H9 (cell line): ENCODE measurements at regions not wholly inside any gene's neighbourhood (a gene's known extent, or its start where the extent isn't known, plus 50 kb on each side); places are given as distances from the start of the nearest gene placed in this dataset.

Source experiments
- DNase-seq: peaks from one replicate; pipeline ENCODE4 v3.0.0-alpha.2; 2017
- H2AFZ ChIP-seq: one replicate; pipeline ENCODE4 v1.6.1; 2013; ENCODE audit warnings: mild to moderate bottlenecking, low read length, control low read depth, moderate library complexity
- H2AK5ac ChIP-seq: 2 replicates; pipeline ENCODE4 v1.6.1; 2013; ENCODE audit warnings: low read length, control low read depth, mixed read lengths; ENCODE audit not compliant: insufficient read length
- H2BK120ac ChIP-seq: one replicate; pipeline ENCODE4 v1.6.1; 2013; ENCODE audit warnings: low read depth, mild to moderate bottlenecking, low read length, control low read depth, inconsistent platforms; ENCODE audit not compliant: poor library complexity, severe bottlenecking
- H2BK12ac ChIP-seq: 2 replicates; pipeline ENCODE4 v1.6.1; 2013; ENCODE audit warnings: low read length, control low read depth, mixed read lengths, low read depth; ENCODE audit not compliant: insufficient read length
- H2BK15ac ChIP-seq: 2 replicates; pipeline ENCODE4 v1.6.1; 2013; ENCODE audit warnings: low read depth, low read length, control low read depth
- H2BK20ac ChIP-seq: one replicate; pipeline ENCODE4 v1.6.1; 2013; ENCODE audit warnings: low read depth, mild to moderate bottlenecking, low read length, control low read depth, inconsistent platforms; ENCODE audit not compliant: poor library complexity, severe bottlenecking
- H2BK5ac ChIP-seq: 2 replicates; pipeline ENCODE4 v1.6.1; 2013; ENCODE audit warnings: low read length, control low read depth, mixed read lengths; ENCODE audit not compliant: insufficient read length
- H3K14ac ChIP-seq: 2 replicates; pipeline ENCODE4 v1.6.1; 2013; ENCODE audit warnings: low read length, control low read depth; ENCODE audit not compliant: insufficient read depth
- H3K18ac ChIP-seq: 2 replicates; pipeline ENCODE4 v1.6.1; 2013; ENCODE audit warnings: low read depth, mild to moderate bottlenecking, mixed read lengths, low read length, control low read depth; ENCODE audit not compliant: insufficient read length
- H3K23ac ChIP-seq: 2 replicates; pipeline ENCODE4 v1.6.1; 2013; ENCODE audit warnings: low read length, control low read depth, mixed read lengths, low read depth; ENCODE audit not compliant: insufficient read length
- H3K23me2 ChIP-seq: 2 replicates; pipeline ENCODE4 v1.6.1; 2013; ENCODE audit warnings: low read depth, mild to moderate bottlenecking, mixed read lengths, low read length, control low read depth; ENCODE audit not compliant: insufficient read length, poor library complexity, severe bottlenecking
- H3K27ac ChIP-seq: 2 replicates; pipeline ENCODE4 v1.5.1; 2013; ENCODE audit warnings: low read length, control low read depth, mixed read lengths, low read depth; ENCODE audit not compliant: insufficient read length
- H3K27me3 ChIP-seq: 2 replicates; pipeline ENCODE4 v1.6.1; 2013; ENCODE audit warnings: low read length, control low read depth, inconsistent platforms; ENCODE audit not compliant: insufficient read depth
- H3K4ac ChIP-seq: 2 replicates; pipeline ENCODE4 v1.6.1; 2013; ENCODE audit warnings: low read depth, mild to moderate bottlenecking, control low read depth, inconsistent platforms, low read length, moderate library complexity
- H3K4me1 ChIP-seq: 2 replicates; pipeline ENCODE4 v1.6.1; 2013; ENCODE audit warnings: low read length, control low read depth, inconsistent platforms; ENCODE audit not compliant: insufficient read depth
- H3K4me2 ChIP-seq: 2 replicates; pipeline ENCODE4 v1.6.1; 2013; ENCODE audit warnings: low read length, control low read depth, mixed read lengths; ENCODE audit not compliant: insufficient read length, insufficient read depth
- H3K56ac ChIP-seq: 2 replicates; pipeline ENCODE4 v1.6.1; 2013; ENCODE audit warnings: low read depth, mild to moderate bottlenecking, mixed read lengths, low read length, control low read depth; ENCODE audit not compliant: insufficient read length
- H3K79me1 ChIP-seq: 2 replicates; pipeline ENCODE4 v1.6.1; 2013; ENCODE audit warnings: low read depth, mild to moderate bottlenecking, moderate library complexity, low read length, control low read depth, inconsistent platforms; ENCODE audit not compliant: insufficient read depth, poor library complexity, severe bottlenecking
- H3K79me2 ChIP-seq: 2 replicates; pipeline ENCODE4 v1.6.1; 2013; ENCODE audit warnings: low read length, control low read depth, inconsistent platforms; ENCODE audit not compliant: insufficient read depth
- H3K9ac ChIP-seq: 2 replicates; pipeline ENCODE4 v1.6.1; 2013; ENCODE audit warnings: low read length, control low read depth, mixed read lengths; ENCODE audit not compliant: insufficient read length; ENCODE audit errors: extremely low read depth
- H3K9me3 ChIP-seq: one replicate; pipeline ENCODE4 v1.6.1; 2013; ENCODE audit warnings: low read depth, low read length, inconsistent platforms; ENCODE audit not compliant: control insufficient read depth
- H3T11ph ChIP-seq: one replicate; pipeline ENCODE4 v1.6.1; 2013; ENCODE audit warnings: mild to moderate bottlenecking, low read length, control low read depth, inconsistent platforms
- H4K20me1 ChIP-seq: one replicate; pipeline ENCODE4 v1.6.1; 2013; ENCODE audit not compliant: control insufficient read depth, insufficient read length, insufficient read depth
- H4K5ac ChIP-seq: 2 replicates; pipeline ENCODE4 v1.6.1; 2013; ENCODE audit warnings: low read depth, mild to moderate bottlenecking, mixed read lengths, low read length, control low read depth; ENCODE audit not compliant: insufficient read length
- H4K8ac ChIP-seq: replicated peaks from 2 replicates; pipeline ENCODE4 v1.6.1; 2013; ENCODE audit warnings: low read length, control low read depth, mixed read lengths, low read depth; ENCODE audit not compliant: insufficient read length
- H4K91ac ChIP-seq: 2 replicates; pipeline ENCODE4 v1.6.1; 2013; ENCODE audit warnings: low read depth, mild to moderate bottlenecking, moderate library complexity, mixed read lengths, low read length, control low read depth; ENCODE audit not compliant: insufficient read length
- H3K27ac Mint-ChIP-seq, 3 experiments: 2 replicates in 2 of 3; 3 replicates in 1 of 3; pipeline ENCODE4 v1.8.0; 2020 to 2021; ENCODE audit warnings: mixed read lengths in 3 of 3, mild to moderate bottlenecking in 1 of 3, moderate library complexity in 1 of 3
- H3K27me3 Mint-ChIP-seq: 2 replicates; pipeline ENCODE4 v1.8.0; 2021; ENCODE audit warnings: low read depth, mild to moderate bottlenecking, moderate library complexity, mixed read lengths
- H3K36me3 Mint-ChIP-seq, 3 experiments: 2 replicates in 2 of 3; 3 replicates in 1 of 3; pipeline ENCODE4 v1.8.0; 2020 to 2021; ENCODE audit warnings: low read depth in 3 of 3, mixed read lengths in 3 of 3; ENCODE audit not compliant: insufficient read depth in 1 of 3
- H3K4me1 Mint-ChIP-seq, 2 experiments: 2 replicates each; pipeline ENCODE4 v1.8.0; 2020; ENCODE audit warnings: mixed read lengths in 2 of 2
- H3K4me3 Mint-ChIP-seq, 2 experiments: 2 replicates in 1 of 2; 3 replicates in 1 of 2; pipeline ENCODE4 v1.8.0; 2020 to 2021; ENCODE audit warnings: mild to moderate bottlenecking in 2 of 2, mixed read lengths in 2 of 2, moderate library complexity in 1 of 2
- H3K9me3 Mint-ChIP-seq, 2 experiments: 2 replicates in 1 of 2; 3 replicates in 1 of 2; pipeline ENCODE4 v1.8.0; 2020; ENCODE audit warnings: mild to moderate bottlenecking in 2 of 2, mixed read lengths in 2 of 2, moderate library complexity in 1 of 2
- CTCF ChIP-seq: fragments of 200-600 bp; sonication (generic); conservative IDR thresholded peaks from 3 replicates; pipeline ENCODE4 v1.8.0; 2021; ENCODE audit warnings: antibody characterized with exemption, mild to moderate bottlenecking

- Mint-ChIP-seq H3K27me3 (peaks cover 28% of the 10 kb centered on the region), H3K36me3 (no peaks in the 10 kb centered on the region; a peak in 1 of 7 replicates), H3K4me1 (peaks cover 7 to 8% of the 10 kb centered on the region in 2 experiments; a peak in 3 of 4 replicates), H3K9me3 (peaks cover 0 to 3% of the 10 kb centered on the region in 2 experiments; a peak in 1 of 5 replicates), H3K27ac (no peak overlapping the region), H3K4me3 (no peak overlapping the region)
- H2BK5ac ChIP-seq = no peak overlapping the region
- no peak for TF ChIP-seq CTCF
- no peaks in the 10 kb centered on the region for H3K9me3 ChIP-seq
- H3K4me1 ChIP-seq = no peaks in the 10 kb centered on the region
- H3K27me3 ChIP-seq = no peaks in the 10 kb centered on the region; the same call in 1 of the 2 replicates
- no peak overlapping the region for H4K8ac ChIP-seq
- no peaks in the 10 kb centered on the region for H4K20me1 ChIP-seq
- DNase-seq = no peak
- no peaks in the 10 kb centered on the region for H3K79me2 ChIP-seq
- no peak overlapping the region for H3K56ac ChIP-seq
- no peaks in the 10 kb centered on the region for H3K79me1 ChIP-seq
- H3K4me2 ChIP-seq = no peak overlapping the region
- H4K91ac ChIP-seq = no peak overlapping the region
- H2AFZ ChIP-seq = no peak overlapping the region
- no peak overlapping the region for H3K23ac ChIP-seq
- no peak overlapping the region for H2BK12ac ChIP-seq
- no peak overlapping the region for H2BK20ac ChIP-seq
- H3K18ac ChIP-seq = no peak overlapping the region
- no peak overlapping the region for H3K4ac ChIP-seq
- H2AK5ac ChIP-seq = no peak overlapping the region
- H3K27ac ChIP-seq = no peak overlapping the region
- H2BK120ac ChIP-seq = no peak overlapping the region
- no peak overlapping the region for H4K5ac ChIP-seq
- no peak overlapping the region for H3T11ph ChIP-seq
- no peak overlapping the region for H3K14ac ChIP-seq
- H2BK15ac ChIP-seq = no peak overlapping the region
- no peak overlapping the region for H3K9ac ChIP-seq
- no peaks in the 10 kb centered on the region for H3K23me2 ChIP-seq
Observed at GRCh38 chr2:121124330-121124729, 160.7 kb downstream of the TFCP2L1 start.
